Natural killer cell (primary cell): ENCODE measurements at regions not wholly inside any gene's neighbourhood (a gene's known extent, or its start where the extent isn't known, plus 50 kb on each side); places are given as distances from the start of the nearest gene placed in this dataset.

Experiments used
- ATAC-seq, 3 donors: fragments of 150-1000 bp in 2 of 3; fragments of 200-7000 bp in 1 of 3; cut with Tn5 transposase; 1 replicate in 1 of 3; 2 replicates in 2 of 3; pipeline ENCODE4 v1.10.0; 2021; ENCODE audit warnings: mild to moderate bottlenecking in 2 of 3, moderate library complexity in 2 of 3
- DNase-seq, 2 donors: peaks; one replicate each; pipeline versions ENCODE4 v3.0.0 to v3.0.0-alpha.2; 2013 to 2021; ENCODE audit warnings: mixed read lengths in 1 of 2
- H3K27ac ChIP-seq: one replicate; pipeline ENCODE4 v1.5.1; 2013; ENCODE audit warnings: mild to moderate bottlenecking, low read length
- H3K27me3 ChIP-seq: one replicate; pipeline ENCODE4 v1.6.1; 2013; ENCODE audit warnings: low read length; ENCODE audit not compliant: control insufficient read depth, insufficient read depth
- H3K36me3 ChIP-seq: one replicate; pipeline ENCODE4 v1.6.1; 2013; ENCODE audit warnings: low read length; ENCODE audit not compliant: control insufficient read depth, insufficient read depth
- H3K4me1 ChIP-seq: one replicate; pipeline ENCODE4 v1.6.1; 2013; ENCODE audit warnings: low read length; ENCODE audit not compliant: control insufficient read depth, insufficient read depth
- H3K4me3 ChIP-seq: one replicate; pipeline ENCODE4 v1.5.1; 2013; ENCODE audit warnings: low read length
- H3K9me3 ChIP-seq: one replicate; pipeline ENCODE4 v1.6.1; 2013; ENCODE audit warnings: low read length; ENCODE audit not compliant: control insufficient read depth, insufficient read depth
- H3K27ac Mint-ChIP-seq, 2 donors: one replicate each; pipeline ENCODE4 v1.8.0; 2022; ENCODE audit warnings: mild to moderate bottlenecking in 2 of 2, mixed read lengths in 2 of 2, moderate library complexity in 1 of 2
- H3K27me3 Mint-ChIP-seq, 2 donors: one replicate each; pipeline ENCODE4 v1.8.0; 2022; ENCODE audit warnings: low read depth in 2 of 2, mixed read lengths in 2 of 2
- H3K36me3 Mint-ChIP-seq: one replicate; pipeline ENCODE4 v1.8.0; 2022; ENCODE audit warnings: mixed read lengths
- H3K4me1 Mint-ChIP-seq, 2 donors: one replicate each; pipeline ENCODE4 v1.8.0; 2022; ENCODE audit warnings: mixed read lengths in 2 of 2
- H3K4me3 Mint-ChIP-seq: one replicate; pipeline ENCODE4 v1.8.0; 2022; ENCODE audit warnings: mild to moderate bottlenecking, moderate library complexity, mixed read lengths
- H3K9me3 Mint-ChIP-seq, 2 donors: one replicate each; pipeline ENCODE4 v1.8.0; 2022; ENCODE audit warnings: mixed read lengths in 2 of 2
- WGBS: methylation state at CpG from one replicate; pipeline ENCODE4 v1.1.7; 2013; ENCODE audit warnings: missing lambda C conversion rate; ENCODE audit not compliant: insufficient coverage; 5-methylcytosine and 5-hydroxymethylcytosine counted together
- intact Hi-C: fragments of 100-400 bp; cut with micrococcal nuclease; formaldehyde crosslinking; loops from one replicate; pipeline ENCODE4 v1.14.2; 2022
- TF ChIP-seq, protein P1 (sequence below): fragments of 200-600 bp; IDR thresholded peaks from one replicate; pipeline ENCODE4 v1.8.0; 2022; ENCODE audit warnings: antibody characterized with exemption

DNA sequence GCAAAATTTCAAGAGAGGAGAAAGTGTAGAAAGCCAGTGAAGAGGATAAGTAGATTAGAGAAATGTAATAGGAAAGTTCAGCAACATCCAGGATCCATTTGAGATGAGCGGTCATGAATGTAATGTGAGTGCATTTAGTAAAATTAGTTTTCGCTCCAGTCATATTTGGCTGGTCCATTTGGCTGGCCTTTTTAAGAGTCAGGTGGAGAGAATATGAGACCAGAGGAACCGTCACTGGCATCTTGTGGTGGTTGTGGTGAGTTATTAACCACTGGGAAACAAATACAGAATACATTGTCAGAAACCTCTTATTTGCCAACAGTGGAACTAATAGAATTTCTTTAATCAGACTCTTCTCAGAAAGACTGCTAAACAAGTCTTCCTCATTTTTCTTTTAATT is 1064.3 kb upstream of the CDH2 start:
- WGBS = 79% methylated on average over 3 of the region's 3 CpGs
- Mint-ChIP-seq H3K9me3 (peaks cover 5 to 11% of the 10 kb centered on the region in 2 donors), H3K4me1 (no peaks in the 10 kb centered on the region), H3K36me3 (no peaks in the 10 kb centered on the region), H3K4me3 (no peak overlapping the region), H3K27me3 (no peaks in the 10 kb centered on the region), H3K27ac (no peak overlapping the region)
- Histone ChIP-seq H3K27ac (no peak overlapping the region), H3K36me3 (no peaks in the 10 kb centered on the region), H3K4me1 (no peaks in the 10 kb centered on the region), H3K27me3 (no peaks in the 10 kb centered on the region), H3K4me3 (no peak overlapping the region), H3K9me3 (no peaks in the 10 kb centered on the region)
- no peak for ATAC-seq
- no peak for DNase-seq
- intact Hi-C loops = no loop called here
- TF ChIP-seq, protein P1, sequence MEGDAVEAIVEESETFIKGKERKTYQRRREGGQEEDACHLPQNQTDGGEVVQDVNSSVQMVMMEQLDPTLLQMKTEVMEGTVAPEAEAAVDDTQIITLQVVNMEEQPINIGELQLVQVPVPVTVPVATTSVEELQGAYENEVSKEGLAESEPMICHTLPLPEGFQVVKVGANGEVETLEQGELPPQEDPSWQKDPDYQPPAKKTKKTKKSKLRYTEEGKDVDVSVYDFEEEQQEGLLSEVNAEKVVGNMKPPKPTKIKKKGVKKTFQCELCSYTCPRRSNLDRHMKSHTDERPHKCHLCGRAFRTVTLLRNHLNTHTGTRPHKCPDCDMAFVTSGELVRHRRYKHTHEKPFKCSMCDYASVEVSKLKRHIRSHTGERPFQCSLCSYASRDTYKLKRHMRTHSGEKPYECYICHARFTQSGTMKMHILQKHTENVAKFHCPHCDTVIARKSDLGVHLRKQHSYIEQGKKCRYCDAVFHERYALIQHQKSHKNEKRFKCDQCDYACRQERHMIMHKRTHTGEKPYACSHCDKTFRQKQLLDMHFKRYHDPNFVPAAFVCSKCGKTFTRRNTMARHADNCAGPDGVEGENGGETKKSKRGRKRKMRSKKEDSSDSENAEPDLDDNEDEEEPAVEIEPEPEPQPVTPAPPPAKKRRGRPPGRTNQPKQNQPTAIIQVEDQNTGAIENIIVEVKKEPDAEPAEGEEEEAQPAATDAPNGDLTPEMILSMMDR = no peak

DNA sequence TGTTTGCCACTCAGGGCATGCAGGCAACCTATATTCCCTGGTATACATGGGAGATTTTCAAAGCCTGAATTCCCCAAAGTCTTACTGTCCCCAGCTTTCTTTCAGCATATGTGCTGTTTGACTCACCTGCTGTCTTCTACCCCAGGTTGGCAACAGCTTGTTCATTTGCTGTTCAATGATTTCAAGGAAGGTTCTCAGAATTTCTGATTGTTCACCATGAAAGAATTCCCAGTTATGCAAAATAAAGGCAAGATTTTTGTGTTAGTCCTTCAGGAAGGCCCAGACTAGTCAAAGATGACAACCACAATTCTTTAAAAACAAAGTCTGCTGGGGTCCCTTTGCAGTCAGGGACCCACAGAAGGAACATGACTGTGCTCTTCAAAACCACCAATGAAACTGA is 1057.8 kb upstream of the CDH2 start:
- H3K9me3 Mint-ChIP-seq = peaks cover 6 to 12% of the 10 kb centered on the region in 2 donors
- DNase-seq (no peak), ATAC-seq (no peak)
- Histone ChIP-seq H3K36me3 (no peaks in the 10 kb centered on the region), H3K27me3 (no peaks in the 10 kb centered on the region), H3K4me1 (no peaks in the 10 kb centered on the region), H3K4me3 (no peak overlapping the region), H3K9me3 (no peaks in the 10 kb centered on the region), H3K27ac (no peak overlapping the region)
- H3K27me3 Mint-ChIP-seq = no peaks in the 10 kb centered on the region
- H3K27ac Mint-ChIP-seq = no peak overlapping the region
- TF ChIP-seq, protein P1 = no peak
- H3K4me3 Mint-ChIP-seq = no peak overlapping the region
- peaks cover 17% of the 10 kb centered on the region for H3K36me3 Mint-ChIP-seq
- intact Hi-C loops = no loop called here
- no peaks in the 10 kb centered on the region for H3K4me1 Mint-ChIP-seq

DNA sequence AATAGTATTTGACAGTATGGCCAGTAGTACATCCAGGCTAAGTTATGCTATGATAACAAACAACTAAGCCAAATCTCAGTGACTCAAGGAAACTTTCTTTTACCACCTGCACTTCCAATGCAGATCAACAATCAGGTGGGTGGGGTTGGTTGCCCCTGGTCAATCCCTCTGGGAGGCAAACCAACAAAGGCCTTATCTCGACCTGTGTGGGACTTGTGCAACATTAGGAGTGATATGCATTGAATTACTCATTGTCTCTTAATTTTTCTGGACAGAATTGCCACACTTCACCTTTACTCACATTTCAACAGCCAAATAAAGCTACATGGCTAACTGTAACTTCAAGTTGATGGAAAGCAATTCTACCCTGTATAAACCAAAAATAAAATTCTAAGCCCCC is 1049.3 kb upstream of the CDH2 start:
- peaks cover 9% of the 10 kb centered on the region for H3K36me3 Mint-ChIP-seq
- ATAC-seq = no peak
- intact Hi-C loops = no loop called here

DNA sequence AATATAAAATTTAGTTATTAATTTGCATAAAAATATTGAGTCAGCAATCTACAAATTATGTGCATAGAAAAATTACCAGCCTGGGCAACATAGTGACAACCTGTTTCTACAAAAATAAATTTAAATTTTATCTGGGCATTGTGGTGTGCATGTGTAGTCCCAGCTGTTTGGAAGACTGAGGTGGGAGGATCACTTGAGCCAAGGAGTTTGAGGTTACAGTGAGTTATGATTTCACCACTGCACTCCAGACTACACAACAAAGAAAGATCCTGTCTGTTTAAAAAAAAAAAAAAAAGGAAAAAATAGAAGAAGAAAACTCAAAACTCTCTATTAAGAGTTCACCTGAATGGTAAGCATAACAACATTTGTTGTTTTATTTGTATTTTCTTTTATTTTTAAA is 1048.4 kb upstream of the CDH2 start:
- Mint-ChIP-seq H3K9me3 (peaks cover 7 to 10% of the 10 kb centered on the region in 2 donors), H3K27ac (no peak overlapping the region), H3K27me3 (no peaks in the 10 kb centered on the region), H3K4me3 (no peak overlapping the region), H3K4me1 (no peaks in the 10 kb centered on the region), H3K36me3 (peaks cover under 1% of the 10 kb centered on the region)
- Histone ChIP-seq H3K36me3 (no peaks in the 10 kb centered on the region), H3K4me1 (no peaks in the 10 kb centered on the region), H3K9me3 (no peaks in the 10 kb centered on the region), H3K27ac (no peak overlapping the region), H3K4me3 (no peak overlapping the region), H3K27me3 (no peaks in the 10 kb centered on the region)
- ATAC-seq (no peak), DNase-seq (no peak)
- TF ChIP-seq, protein P1 = no peak
- intact Hi-C loops = no loop called here

More for the DNA sequence above, 1049.3 kb upstream of the CDH2 start:
- TF ChIP-seq, protein P1 = no peak
- Mint-ChIP-seq H3K27ac (no peak overlapping the region), H3K4me1 (no peaks in the 10 kb centered on the region), H3K4me3 (no peak overlapping the region), H3K27me3 (no peaks in the 10 kb centered on the region), H3K9me3 (peaks cover 10% of the 10 kb centered on the region in 2 donors)
- no peak for DNase-seq
- Histone ChIP-seq H3K4me3 (no peak overlapping the region), H3K27me3 (no peaks in the 10 kb centered on the region), H3K27ac (no peak overlapping the region), H3K36me3 (no peaks in the 10 kb centered on the region), H3K9me3 (no peaks in the 10 kb centered on the region), H3K4me1 (no peaks in the 10 kb centered on the region)
- no CpG with 5 or more reads among the region's 1 CpG for whole genome bisulfite sequencing
